ENCODE measurements at regions not wholly inside any gene's neighbourhood (a gene's known extent, or its start where the extent isn't known, plus 50 kb on each side); places are given as distances from the start of the nearest gene placed in this dataset.

- intact Hi-C loops (cut with micrococcal nuclease): no loop called here
- Histone ChIP-seq H3K79me2 (ENCODE audit: low read length) (no peaks in the 10 kb centered on the region), H3F3A (ENCODE audit: low read length, unreplicated experiment) (no peaks in the 10 kb centered on the region), H3K27me3 (ENCODE audit: low read length) (no peaks in the 10 kb centered on the region), H2AFZ (ENCODE audit: low read length) (no peak overlapping the region), H3K9ac (ENCODE audit: low read length) (no peak overlapping the region), H3K9me2 (replicated peaks; ENCODE audit: low read length) (no peaks in the 10 kb centered on the region), H3K4me2 (ENCODE audit: low read length) (no peak overlapping the region), H3K9me3 (ENCODE audit: low read length) (no peaks in the 10 kb centered on the region), H3K27ac (ENCODE audit: low read length) (no peak overlapping the region), H4K20me1 (ENCODE audit: low read length) (no peaks in the 10 kb centered on the region), H3K4me1 (ENCODE audit: insufficient read depth, low read length) (peaks cover 8% of the 10 kb centered on the region), H3K4me3 (ENCODE audit: low read length) (no peak overlapping the region), H3K36me3 (ENCODE audit: low read depth, low read length) (no peaks in the 10 kb centered on the region)
- ATAC-seq (no peak), DNase-seq (no peak)
- CTCF ChIA-PET: no interaction called here
- TF ChIP-seq EZH2 (IDR thresholded peaks at IDR 0.05; ENCODE audit: low read length, unreplicated experiment): no peak
- TF ChIP-seq CTCF (conservative IDR thresholded peaks at IDR 0.05; ENCODE audit: low read depth, low read length): no peak
- no peak for TF ChIP-seq EZH2phosphoT487 (IDR thresholded peaks at IDR 0.05; ENCODE audit: borderline replicate concordance, low read length)
- BruUV-seq (replicated peaks): no TSS peak
- POLR2A ChIA-PET (ENCODE audit: unreplicated experiment): interaction anchor here (0.7 kb wide), 1 partner anchor 171 kb away, joined by 3 read pairs; no protein-coding TSS in a partner anchor
These were observed 143.4 kb downstream of the NR4A2 start for GRCh38 chr2:156189143-156189542.

GRCh38 chr2:156182132-156182531 is 150.4 kb downstream of the NR4A2 start:
- Histone ChIP-seq H3K4me2 (ENCODE audit: low read length) (peak overlapping the region; percentile 81), H3K27ac (ENCODE audit: low read length) (peak overlapping the region; percentile 99), H3K4me1 (ENCODE audit: insufficient read depth, low read length) (peaks cover 45% of the 10 kb centered on the region), H3K9ac (ENCODE audit: low read length) (peak overlapping the region; percentile 79), H3F3A (ENCODE audit: low read length, unreplicated experiment) (no peaks in the 10 kb centered on the region), H3K79me2 (ENCODE audit: low read length) (no peaks in the 10 kb centered on the region), H2AFZ (ENCODE audit: low read length) (peak overlapping the region; percentile 35; the same call in 1 of the 2 replicates), H3K9me2 (replicated peaks; ENCODE audit: low read length) (no peaks in the 10 kb centered on the region), H3K9me3 (ENCODE audit: low read length) (no peaks in the 10 kb centered on the region), H3K36me3 (ENCODE audit: low read depth, low read length) (no peaks in the 10 kb centered on the region), H3K4me3 (ENCODE audit: low read length) (peak overlapping the region; percentile 54), H3K27me3 (ENCODE audit: low read length) (no peaks in the 10 kb centered on the region), H4K20me1 (ENCODE audit: low read length) (no peaks in the 10 kb centered on the region)
- intact Hi-C loops (cut with micrococcal nuclease): loop anchor here (2.0 kb wide), 1 partner anchor 151 kb away; the partner anchor contains the start of gene NR4A2
- ChIA-PET POLR2A (ENCODE audit: unreplicated experiment) (interaction anchor here (0.6 to 0.7 kb wide), 2 partner anchors 13 to 99 kb away, joined by 3 to 5 read pairs; no protein-coding TSS in a partner anchor), CTCF (interaction anchor here (0.6 kb wide), 1 partner anchor 8 kb away, joined by 4 read pairs; no protein-coding TSS in a partner anchor)
- ATAC-seq (peak; percentile 94), DNase-seq (peak; percentile 98)
- no peak for TF ChIP-seq EZH2phosphoT487 (IDR thresholded peaks at IDR 0.05; ENCODE audit: borderline replicate concordance, low read length)
- TF ChIP-seq EZH2 (IDR thresholded peaks at IDR 0.05; ENCODE audit: low read length, unreplicated experiment): no peak
- TF ChIP-seq CTCF (conservative IDR thresholded peaks at IDR 0.05; ENCODE audit: low read depth, low read length): no peak
- no TSS peak for BruUV-seq (replicated peaks)

- H3K27ac ChIP-seq (ENCODE audit: low read length): peak overlapping the region; percentile 99
- peak overlapping the region; percentile 81 for H3K4me2 ChIP-seq (ENCODE audit: low read length)
- H3K4me1 ChIP-seq (ENCODE audit: insufficient read depth, low read length): peaks cover 51% of the 10 kb centered on the region
- ChIA-PET CTCF (no interaction called here), POLR2A (ENCODE audit: unreplicated experiment) (interaction anchor here (0.6 kb wide), 1 partner anchor 76 kb away, joined by 3 read pairs; no protein-coding TSS in a partner anchor)
- H3K36me3 ChIP-seq (ENCODE audit: low read depth, low read length): no peaks in the 10 kb centered on the region
- peak overlapping the region; percentile 54; the same call in 1 of the 2 replicates for H3K4me3 ChIP-seq (ENCODE audit: low read length)
- no peak for TF ChIP-seq CTCF (conservative IDR thresholded peaks at IDR 0.05; ENCODE audit: low read depth, low read length)
- no peak for ATAC-seq
- peak; percentile 39 for DNase-seq
- no peak overlapping the region for H2AFZ ChIP-seq (ENCODE audit: low read length)
- no peaks in the 10 kb centered on the region for H3K27me3 ChIP-seq (ENCODE audit: low read length)
- H3K79me2 ChIP-seq (ENCODE audit: low read length): no peaks in the 10 kb centered on the region
- no peaks in the 10 kb centered on the region for H3K9me2 ChIP-seq (replicated peaks; ENCODE audit: low read length)
- intact Hi-C loops (cut with micrococcal nuclease): no loop called here
- no peaks in the 10 kb centered on the region for H3K9me3 ChIP-seq (ENCODE audit: low read length)
- H3F3A ChIP-seq (ENCODE audit: low read length, unreplicated experiment): no peaks in the 10 kb centered on the region
- H3K9ac ChIP-seq (ENCODE audit: low read length): peak overlapping the region; percentile 79
- H4K20me1 ChIP-seq (ENCODE audit: low read length): no peaks in the 10 kb centered on the region
- BruUV-seq (replicated peaks): no TSS peak
These were observed 151.3 kb downstream of the NR4A2 start for GRCh38 chr2:156181208-156181607.
